NOMO-1 (cell line): ENCODE measurements at regions not wholly inside any gene's neighbourhood (a gene's known extent, or its start where the extent isn't known, plus 50 kb on each side); places are given as distances from the start of the nearest gene placed in this dataset.
A peak's percentile ranks its signal among the peaks of the same experiment; 100 is the strongest.
"Not testable (repeated sequence)": the region's sequence is repeated elsewhere in the genome, so short reads cannot be mapped to it uniquely, and the experiment has no call there.

Experiments
- DNase-seq, 2 experiments: peaks; one replicate each; lab custom pipeline; 2025; ENCODE audit not compliant: unreplicated experiment in 2 of 2; lab: John Stamatoyannopoulos, UW

DNA sequence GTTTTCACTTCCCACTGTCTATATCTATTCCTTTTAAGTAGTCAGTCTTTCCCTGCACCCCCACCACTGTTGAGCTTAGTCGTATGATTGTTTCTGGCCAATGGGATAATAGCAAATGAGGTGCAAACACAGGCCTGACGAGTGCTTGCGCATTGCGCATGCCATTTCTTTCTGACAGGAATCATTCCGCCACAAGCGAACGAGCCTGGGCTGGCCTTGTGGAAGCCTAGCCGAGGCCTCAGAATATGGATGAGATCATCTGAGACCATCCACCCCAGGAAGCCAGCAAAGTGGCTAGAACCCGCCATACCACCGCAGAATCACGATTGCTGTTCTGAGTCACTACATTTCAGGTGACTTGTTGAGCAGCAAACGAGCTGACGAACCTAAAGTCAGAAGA, 52.2 kb upstream of the PRL start:
- DNase-seq = no peak

DNA sequence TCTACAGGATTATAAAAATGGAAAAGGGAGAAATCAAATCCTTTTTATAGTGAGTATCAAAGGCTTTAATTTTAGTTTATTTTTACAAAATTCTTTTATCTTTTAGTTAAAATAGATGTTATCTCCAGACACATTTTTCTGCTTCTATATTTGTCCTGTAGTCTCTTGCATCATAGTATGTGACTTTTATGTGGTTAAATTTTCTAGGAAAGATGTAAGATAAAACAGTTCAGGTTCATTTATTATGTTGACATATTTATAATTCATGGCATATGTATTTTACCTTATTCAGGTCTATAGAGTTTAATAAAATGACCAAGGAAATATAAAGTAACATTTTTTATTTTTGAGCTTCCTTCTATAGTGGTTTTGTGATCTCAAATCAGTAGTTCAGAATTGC, 52.7 kb upstream of the PRL start:
- no peak for DNase-seq

DNA sequence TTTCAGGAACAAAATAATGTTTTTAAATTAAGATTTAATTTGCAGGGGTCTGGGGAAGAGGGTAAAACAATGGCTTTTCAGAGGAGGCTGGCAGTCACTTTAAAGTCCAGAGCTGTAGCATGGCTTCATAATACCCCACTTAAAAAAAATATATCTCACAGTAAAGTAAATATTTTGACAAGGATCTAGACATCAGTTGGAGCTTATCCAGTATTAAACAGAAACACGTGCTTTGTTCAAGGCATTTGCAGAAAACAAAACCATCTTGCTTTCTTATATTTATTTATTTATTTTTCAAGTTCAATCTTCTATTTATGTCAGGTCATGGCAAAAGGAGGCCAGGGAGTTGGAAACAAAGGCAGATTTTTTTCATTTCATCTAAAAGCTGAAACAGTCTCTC, 53.3 kb upstream of the PRL start:
- DNase-seq = no peak

DNA sequence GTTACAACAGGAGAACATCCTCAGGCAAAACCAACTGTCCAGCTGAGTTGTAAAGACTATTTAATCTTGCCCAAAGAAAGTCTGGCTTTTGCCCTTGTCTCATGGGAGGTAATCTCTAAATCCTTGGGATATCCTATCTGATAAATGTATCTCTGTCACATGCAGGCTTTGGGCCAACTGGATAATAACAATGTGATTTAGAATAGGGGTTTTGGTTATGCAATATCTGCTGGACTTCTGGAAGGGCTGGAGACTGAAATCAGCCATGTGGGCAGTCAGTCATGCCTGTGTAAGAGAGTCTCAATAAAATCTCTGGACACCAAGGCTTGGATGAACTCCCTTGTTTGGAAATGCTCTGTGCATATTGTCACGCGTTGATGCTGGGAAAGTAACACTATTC, 56.3 kb upstream of the PRL start:
- DNase-seq = no peak

DNA sequence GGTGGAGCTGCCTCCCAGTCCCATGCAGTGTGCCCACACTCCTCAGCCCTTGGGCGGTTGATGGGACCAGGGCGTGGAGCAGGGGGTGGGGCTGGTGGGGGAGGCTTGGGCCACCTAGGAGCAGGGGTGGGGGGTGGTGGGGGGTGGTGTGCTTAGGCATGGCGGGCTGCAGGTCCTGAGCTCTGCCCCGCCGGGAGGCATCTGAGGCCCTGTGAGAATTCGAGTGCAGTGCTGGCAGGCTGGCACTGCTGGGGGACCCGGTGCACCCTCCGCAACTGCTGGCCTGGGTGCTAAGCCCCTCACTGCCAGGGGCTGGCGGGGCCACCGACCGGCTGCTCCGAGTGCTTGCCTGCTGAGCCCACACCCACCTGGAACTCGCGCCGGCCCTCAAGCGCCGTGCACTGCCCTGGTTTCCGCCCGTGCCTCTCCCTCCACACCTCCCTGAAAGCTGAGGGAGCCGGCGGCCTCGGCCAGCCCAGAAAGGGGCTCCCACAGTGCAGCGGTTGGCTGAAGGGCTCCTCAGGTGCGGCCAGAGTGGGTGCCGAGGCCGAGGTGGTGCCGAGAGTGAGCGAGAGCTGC, 59.6 kb upstream of the PRL start:
- DNase-seq = no peak

DNA sequence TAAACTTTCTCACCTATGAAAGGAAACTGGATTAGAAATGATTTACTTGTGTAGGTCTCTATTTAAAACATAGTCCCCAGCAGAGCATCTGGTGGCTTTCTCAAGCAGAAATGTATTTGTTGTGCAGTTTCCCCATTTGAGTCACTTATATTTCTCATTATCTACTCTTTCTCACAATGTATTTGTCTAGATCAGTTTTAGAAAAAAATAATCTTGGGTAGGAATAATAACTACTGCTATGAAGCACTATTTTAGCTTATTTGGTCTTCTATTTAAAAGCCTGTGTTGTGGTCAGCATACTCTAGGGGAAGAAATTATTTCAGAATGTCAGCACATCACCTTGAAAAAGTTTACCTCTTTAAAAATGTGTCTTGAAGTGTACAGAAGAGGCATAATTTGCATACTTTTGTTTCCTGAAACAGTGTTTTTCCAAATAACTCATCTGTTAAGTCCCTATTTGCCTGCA, 60.9 kb upstream of the PRL start:
- DNase-seq = no peak

DNA sequence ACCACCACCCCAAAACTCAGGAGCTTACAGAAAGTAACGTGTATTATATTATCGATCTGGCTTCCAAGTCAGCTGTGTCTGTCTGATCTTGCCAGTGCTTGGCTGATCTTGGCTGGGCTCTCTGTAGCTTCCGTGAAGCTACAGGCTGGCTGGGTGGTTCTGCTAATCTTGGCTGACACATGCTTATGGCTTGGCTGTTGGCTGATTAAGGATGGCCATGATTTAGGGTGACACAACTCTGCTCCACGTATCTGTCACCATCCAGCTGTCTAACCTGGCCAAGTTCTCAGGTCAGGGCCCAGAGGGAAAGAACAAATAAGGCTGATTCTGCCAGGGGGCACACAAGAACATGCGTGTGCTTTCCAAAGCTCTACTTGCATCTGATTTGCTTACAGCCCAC, 64.7 kb upstream of the PRL start:
- no peak for DNase-seq

DNA sequence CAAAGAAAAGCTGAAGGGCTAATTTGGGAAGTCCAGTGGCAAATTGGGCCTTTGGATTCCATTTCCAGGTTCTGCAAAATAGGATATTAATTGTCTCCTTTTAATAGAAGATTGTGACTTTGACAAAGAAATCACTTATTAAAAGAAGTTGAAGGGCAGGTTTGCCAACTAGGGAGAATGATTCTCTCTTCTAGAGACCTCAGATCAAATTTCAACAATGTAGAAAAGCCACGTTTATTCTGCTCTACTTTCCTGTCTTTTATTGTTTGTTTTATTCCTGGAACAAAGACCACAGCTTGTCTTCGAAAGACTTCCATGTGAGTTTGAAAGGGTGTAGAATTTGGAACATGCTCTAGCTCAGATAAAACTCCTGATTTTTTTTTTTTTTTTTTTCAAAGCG, 65.5 kb upstream of the PRL start:
- no peak for DNase-seq

DNA sequence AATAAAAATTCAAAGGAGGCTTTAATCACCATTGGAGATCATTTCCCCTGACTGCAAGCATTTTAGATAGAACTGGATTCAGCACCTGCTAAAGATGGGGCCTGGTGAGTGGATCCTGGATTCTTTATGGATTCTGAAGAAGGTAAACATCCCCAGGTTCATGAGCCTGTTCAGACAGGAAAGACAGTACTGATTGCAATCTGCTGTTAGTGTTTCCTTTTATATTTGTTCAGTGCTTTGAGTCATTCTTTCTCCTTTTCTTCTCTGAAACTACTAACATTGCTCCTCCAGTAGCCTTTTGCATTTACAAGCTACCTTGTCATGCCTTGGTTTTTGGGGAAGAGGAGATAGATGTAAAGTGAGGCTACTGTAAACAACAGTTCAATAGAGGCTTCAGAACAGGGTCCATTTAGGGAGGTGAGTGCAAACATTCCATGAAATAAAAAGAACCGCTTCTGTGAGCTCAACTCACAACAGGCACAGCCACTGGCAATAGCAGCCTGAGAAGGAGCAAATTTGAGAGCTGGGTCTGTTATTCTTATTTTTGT, 66.4 kb upstream of the PRL start:
- no peak for DNase-seq

DNA sequence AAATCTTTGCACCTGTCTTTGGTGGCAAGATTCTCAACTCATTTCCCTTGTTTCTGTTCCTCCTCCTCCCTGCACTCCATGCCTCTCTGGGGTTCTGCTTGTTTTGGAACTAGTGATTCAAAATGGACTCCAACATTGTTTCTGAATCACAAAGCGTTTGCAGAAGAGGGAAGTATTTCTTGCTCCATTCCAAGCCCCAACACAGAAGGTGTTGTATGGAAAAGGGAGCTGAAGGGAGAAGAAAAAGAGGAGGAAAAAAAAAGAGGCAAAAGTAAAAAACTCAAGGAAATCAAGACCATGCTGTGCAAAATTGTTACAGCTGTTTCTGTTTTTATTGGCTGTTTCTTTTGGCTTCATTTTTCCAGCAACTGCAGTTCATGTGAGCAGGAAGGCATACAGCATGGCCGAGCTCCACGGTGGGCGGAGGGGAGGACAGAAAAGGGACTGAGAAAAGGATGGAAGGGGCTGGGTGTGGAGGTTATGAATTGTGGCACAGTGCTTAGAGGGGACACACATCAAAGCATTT, 66.9 kb upstream of the PRL start:
- DNase-seq = peak in 1 of 2 experiments; percentile 1

DNA sequence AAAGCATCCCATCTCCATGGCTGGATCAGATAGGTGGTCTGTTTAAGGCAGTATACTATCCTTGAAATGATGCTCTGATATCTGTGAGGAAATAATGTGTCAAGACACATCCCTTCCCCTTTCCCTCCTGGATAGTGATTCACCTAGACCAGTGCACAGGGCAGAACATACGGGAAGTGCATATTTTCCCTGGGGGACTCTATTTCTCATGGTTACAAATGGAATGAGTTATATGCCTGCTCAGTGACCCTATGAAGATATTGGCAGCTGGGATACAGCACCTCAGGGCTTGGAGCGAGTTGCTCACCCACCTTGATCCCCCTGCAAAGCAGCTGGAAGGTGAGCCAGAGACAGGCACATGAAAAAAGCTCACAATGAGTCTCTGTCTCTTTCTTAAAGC, 67.5 kb upstream of the PRL start:
- no peak for DNase-seq

DNA sequence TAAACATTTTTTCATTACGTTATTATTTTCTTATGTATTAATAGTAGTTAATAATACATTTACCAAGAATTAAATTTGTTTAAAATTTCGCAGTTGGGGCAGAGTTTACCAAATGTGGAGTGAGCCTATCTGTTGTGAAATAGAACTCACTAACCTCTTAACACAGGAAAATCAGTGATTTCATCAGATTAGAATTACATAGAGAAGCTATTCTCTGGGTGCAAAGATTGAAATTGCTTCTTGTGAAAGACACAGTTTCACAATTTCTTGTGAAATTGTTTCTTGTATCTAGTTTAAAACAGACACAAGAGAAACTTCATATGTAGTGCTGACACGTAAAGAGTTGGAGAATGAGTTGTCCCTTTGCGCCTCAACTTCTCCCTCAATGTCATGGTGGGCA, 69.4 kb upstream of the PRL start:
- DNase-seq = peak; percentile 18 to 87

DNA sequence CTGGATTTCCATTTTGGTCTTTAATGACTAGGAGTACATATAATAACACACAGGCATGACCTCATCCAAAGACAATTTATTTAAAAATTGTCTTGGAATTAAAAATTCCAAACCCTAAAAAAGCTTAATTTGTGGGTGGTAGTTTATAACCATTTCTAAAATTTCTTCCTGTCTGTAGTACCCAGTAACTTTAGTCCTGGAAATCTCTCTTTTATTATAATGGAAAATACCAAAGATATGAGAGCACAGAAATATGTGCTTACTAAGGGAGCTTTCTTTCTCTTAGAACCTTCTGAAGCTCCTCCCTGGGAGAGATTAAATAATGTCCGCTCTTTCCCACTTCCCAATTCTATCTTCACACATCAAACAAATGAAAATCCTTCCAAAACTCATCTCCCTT, 70.5 kb upstream of the PRL start:
- DNase-seq = no peak

DNA sequence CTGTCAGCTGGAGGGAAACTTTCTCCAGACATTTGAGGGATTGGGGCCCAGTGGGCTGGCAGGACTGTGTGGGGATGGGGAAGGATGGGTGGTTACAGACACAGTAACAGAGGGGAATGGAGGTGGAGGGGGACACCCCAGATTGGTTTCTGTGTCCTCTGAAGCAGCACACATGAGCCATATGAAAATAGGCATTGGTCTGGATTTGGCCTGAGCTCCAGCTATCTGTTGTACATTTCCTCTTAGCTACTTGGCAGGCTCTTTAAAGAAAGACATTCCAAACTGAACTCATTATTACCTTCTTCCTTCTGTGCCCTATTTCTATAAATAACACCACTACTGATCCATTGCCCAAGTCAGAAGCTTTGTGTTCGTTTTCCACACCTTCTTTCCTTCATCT, 72.0 kb upstream of the PRL start:
- DNase-seq = no peak

DNA sequence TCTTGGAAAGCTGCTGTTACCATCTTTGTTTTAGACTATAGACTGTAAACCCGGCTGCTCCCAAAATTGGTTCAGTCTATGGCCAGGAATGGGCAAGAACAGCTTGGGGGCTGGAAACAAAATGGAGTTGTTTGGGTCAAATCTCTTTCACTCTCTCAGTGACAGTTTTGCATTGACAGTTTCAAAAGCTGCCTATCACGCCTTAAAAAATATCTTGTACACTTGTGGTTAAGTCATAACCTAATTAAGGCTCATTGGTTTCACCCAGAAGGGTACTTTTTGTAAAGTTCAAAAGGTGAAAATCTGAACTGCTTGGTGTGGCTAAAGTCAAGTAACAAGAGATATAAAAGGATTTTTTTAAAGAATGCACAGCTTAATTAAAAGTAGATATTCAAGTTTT, 76.1 kb upstream of the PRL start:
- no peak for DNase-seq

DNA sequence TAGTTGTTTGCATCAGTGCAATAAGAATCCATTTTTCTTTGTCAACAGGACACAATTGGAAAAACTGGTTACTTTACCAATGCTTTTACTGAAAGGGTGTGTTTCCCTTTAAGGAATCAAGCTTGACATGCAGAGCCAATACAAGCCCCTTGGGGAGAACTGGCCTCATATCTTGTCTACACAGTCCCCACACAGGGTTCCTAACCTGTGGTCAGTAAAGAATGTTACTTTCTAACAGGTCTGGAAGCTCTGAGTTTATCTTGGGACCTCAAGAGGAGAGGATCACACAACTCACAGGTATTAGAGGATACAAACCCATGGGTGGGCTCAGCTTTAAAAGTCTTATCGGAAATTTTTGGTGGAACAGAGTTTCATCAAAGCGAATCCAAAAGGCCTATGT, 78.1 kb upstream of the PRL start:
- not testable (repeated sequence) for DNase-seq

DNA sequence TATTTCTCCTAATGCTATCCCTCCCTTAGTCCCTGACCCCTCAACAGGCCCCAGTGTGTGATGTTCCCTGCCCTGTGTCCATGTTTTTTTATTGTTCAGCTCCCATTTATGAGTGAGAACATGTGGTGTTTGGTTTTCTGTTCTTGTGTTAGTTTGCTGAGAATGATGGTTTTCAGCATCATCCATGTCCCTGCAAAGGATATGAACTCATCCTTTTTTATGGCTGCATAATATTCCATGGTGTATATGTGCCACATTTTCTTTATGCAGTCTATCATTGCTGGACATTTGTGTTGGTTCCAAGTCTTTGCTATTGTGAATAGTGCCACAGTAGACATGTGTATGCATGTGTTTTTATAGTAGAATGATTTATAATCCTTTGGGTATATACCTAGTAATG, 79.5 kb upstream of the PRL start:
- not testable (repeated sequence) for DNase-seq

DNA sequence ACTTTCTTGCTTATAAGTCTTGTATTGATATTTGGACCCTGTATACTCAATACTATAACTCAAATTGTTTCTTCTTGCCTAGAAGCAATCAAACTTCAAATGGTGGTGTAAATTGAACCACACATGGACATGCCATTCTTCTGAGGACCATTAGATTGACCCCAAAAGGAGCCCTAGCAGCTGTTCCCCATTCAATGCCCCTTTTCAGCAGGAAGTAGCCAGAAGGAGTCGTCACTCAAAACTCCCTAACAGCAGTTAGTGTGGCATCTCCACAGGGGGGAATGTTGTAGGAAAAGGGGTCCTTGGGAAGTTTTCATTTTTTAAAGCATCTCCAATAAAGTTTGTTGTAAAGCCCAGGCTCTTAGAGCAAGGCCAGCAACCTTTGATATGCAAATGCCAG, 81.7 kb upstream of the PRL start:
- not testable (repeated sequence) for DNase-seq

DNA sequence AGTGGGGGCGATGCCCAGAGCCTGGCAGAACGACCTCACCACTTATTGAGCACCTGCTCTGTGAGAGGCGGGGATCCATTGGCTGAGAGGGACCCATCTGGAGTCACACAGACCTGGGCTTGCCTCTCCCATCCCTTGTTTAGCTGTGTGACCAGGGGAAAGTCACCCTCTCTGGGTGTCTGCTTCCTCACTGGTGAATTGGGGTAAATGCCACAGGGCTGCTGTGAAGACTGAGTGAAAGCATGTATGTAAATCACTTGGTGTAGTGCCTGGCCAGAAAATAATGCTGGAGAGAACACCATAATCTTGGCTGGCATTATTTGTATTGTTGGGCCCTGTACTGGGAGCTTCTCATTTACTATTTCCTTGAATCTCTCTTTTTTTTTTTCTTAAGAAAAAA, 83.4 kb upstream of the PRL start:
- DNase-seq = no peak

DNA sequence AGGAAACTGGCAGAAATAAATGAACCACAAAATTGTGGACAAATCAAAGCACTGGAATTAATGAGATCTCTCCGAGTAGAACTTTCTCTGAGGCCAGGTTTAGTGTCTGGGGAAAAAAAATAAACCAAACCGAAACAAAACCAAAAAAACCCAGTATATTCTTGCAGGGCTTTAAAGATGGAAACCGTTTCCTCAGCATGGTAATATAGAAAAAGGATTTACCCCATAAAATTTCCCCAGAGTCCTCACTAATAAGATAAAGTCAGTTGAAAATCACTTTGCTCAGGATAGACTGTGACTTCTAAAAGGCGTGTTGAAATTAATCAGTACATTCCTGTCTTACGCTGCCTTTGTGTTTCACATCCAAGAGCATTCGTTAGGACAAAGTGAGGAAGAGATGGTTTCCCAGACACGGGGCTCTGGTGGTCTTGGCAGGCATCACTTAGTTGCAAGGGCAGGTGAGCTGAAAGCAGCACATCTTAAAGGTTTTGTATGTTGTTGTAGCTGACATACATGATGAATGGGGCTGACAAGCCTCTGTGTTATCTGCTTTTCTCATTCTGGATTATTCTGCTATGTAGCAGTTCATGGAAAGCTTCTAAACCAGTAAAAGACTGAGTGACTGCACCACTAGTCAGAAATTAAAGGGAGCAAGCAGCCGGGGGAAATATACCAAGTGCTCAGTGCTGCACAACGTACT, 85.2 kb upstream of the PRL start:
- no peak for DNase-seq

DNA sequence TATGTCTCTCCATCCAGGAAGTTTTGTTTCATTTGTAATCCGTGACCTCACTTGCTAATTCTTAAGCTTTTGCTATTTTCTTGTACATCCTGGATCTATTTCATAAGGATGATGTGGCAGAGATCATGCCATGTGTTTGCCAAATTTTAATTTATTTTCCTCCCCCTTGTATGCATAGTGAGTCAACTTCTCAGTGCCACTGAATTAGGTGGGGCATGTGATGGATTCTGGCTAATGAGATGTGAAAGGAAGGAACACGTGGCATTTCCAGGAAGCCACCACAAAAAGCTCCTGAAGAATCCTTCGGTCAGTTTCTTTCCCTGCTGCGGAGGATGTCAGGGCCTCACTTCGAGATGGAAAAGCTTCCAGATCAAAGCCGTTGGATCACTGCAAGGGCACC, 86.2 kb upstream of the PRL start:
- no peak for DNase-seq

DNA sequence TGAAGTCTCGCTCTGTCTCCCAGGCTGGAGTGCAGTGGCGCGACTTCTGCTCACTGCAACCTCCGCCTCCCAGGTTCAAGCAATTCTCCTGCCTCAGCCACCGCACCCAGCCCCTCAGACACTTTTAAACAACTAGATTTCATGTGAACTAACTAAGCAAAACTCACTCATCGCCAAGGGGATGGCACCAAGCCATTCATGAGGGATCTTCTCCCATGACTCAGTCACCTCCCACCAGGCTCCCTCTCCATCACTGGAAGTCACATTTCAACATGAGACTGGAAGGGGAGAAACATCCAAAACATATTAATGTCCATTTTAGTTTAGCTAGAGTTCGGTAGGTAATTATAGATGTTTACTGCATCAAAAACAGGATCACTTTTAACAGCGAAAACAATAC, 95.9 kb upstream of the PRL start:
- no peak for DNase-seq
